Right lobe of liver (tissue), 6 donors: ENCODE measurements at regions not wholly inside any gene's neighbourhood (a gene's known extent, or its start where the extent isn't known, plus 50 kb on each side); places are given as distances from the start of the nearest gene placed in this dataset.
"Not testable (repeated sequence)": the region's sequence is repeated elsewhere in the genome, so short reads cannot be mapped to it uniquely, and the experiment has no call there.

ENCODE experiments used
- ATAC-seq, 4 donors: fragments of 200-7000 bp; cut with Tn5 transposase; one replicate each; pipeline ENCODE4 v1.9.1; 2020; ENCODE audit warnings: mild to moderate bottlenecking in 4 of 4, moderate library complexity in 4 of 4
- DNase-seq, 3 donors: peaks; one replicate each; pipeline ENCODE4 v3.0.0-alpha.2; 2020
- H3K27ac ChIP-seq, 3 donors: fragments of 200-600 bp; one replicate each; pipeline ENCODE4 v1.8.0; 2022
- H3K27me3 ChIP-seq, 2 donors: fragments of 200-600 bp; one replicate each; pipeline ENCODE4 v1.8.0; 2022
- H3K36me3 ChIP-seq, 4 donors: fragments of 200-600 bp; sonication (generic) in 1 of 4; one replicate each; pipeline versions ENCODE4 v1.5.1 to v1.8.0; 2017 to 2022; ENCODE audit warnings: control low read depth in 1 of 4
- H3K4me1 ChIP-seq, 4 donors: fragments of 200-600 bp; sonication (generic) in 1 of 4; one replicate each; pipeline versions ENCODE4 v1.5.1 to v1.8.0; 2017 to 2022; ENCODE audit warnings: control low read depth in 1 of 4
- H3K4me3 ChIP-seq, 3 donors: fragments of 200-600 bp; one replicate each; pipeline ENCODE4 v1.8.0; 2022
- H3K9me3 ChIP-seq, 4 donors: fragments of 200-600 bp; sonication (generic) in 1 of 4; one replicate each; pipeline versions ENCODE4 v1.5.1 to v1.8.0; 2017 to 2022; ENCODE audit warnings: control low read depth in 1 of 4
- CTCF ChIP-seq, 4 donors: fragments of 200-600 bp in 3 of 4; fragments of 450-650 bp in 1 of 4; IDR thresholded peaks; one replicate each; pipeline versions ENCODE4 v1.5.1 to v1.8.0; 2016 to 2022; ENCODE audit warnings: antibody characterized with exemption in 4 of 4, mild to moderate bottlenecking in 2 of 4
- POLR2A ChIP-seq: fragments of 450-650 bp; IDR thresholded peaks from one replicate; pipeline ENCODE4 v1.6.1; 2017; ENCODE audit warnings: antibody characterized with exemption, mild to moderate bottlenecking
- WGBS: methylation state at CpG from one replicate; pipeline ENCODE4 v1.1.6; 2018; ENCODE audit warnings: low coverage, low lambda C conversion rate; ENCODE audit not compliant: insufficient coverage; ENCODE audit errors: missing lambda C conversion rate; 5-methylcytosine and 5-hydroxymethylcytosine counted together
- intact Hi-C, 2 donors: fragments of 100-400 bp; cut with DNase I; formaldehyde crosslinking; loops; one replicate each; pipeline versions ENCODE4 v1.11.2 to v1.14.1; 2022
- donor health status: DM: no; HTN: yes; CAD: no.
- donor health status: DM: no; HTN: no; CAD: no.
- donor health status: DM: no; HTN: no; CAD: no.
- donor health status: DM: no; HTN: yes; CAD: no.
- donor health status: DM: no; HTN: yes; CAD: no.

- peaks cover 0 to 10% (median under 1%) of the 10 kb centered on the region in 4 donors for H3K4me1 ChIP-seq
- no peak for TF ChIP-seq POLR2A
- no peak for TF ChIP-seq CTCF (IDR thresholded peaks at IDR 0.05)
- H3K27ac ChIP-seq = no peak overlapping the region
- intact Hi-C loops = no loop called here
- no peaks in the 10 kb centered on the region for H3K27me3 ChIP-seq
- H3K4me3 ChIP-seq = no peak overlapping the region
- 83% methylated on average over 3 of the region's 3 CpGs for WGBS
- ATAC-seq = no peak
- peaks cover 0 to 3% (median 0%) of the 10 kb centered on the region in 4 donors for H3K36me3 ChIP-seq
- H3K9me3 ChIP-seq = no peaks in the 10 kb centered on the region
- no peak for DNase-seq
These were observed 496.7 kb downstream of the UTRN start for GRCh38 chr6:144781836-144782235.

- intact Hi-C loops = no loop called here
- TF ChIP-seq POLR2A = no peak
- TF ChIP-seq CTCF (IDR thresholded peaks at IDR 0.05) = no peak
- Histone ChIP-seq H3K36me3 (peaks cover 0 to 3% (median 0%) of the 10 kb centered on the region in 4 donors), H3K27me3 (no peaks in the 10 kb centered on the region), H3K4me1 (peaks cover 0 to 2% (median 0%) of the 10 kb centered on the region in 4 donors), H3K27ac (no peak overlapping the region), H3K4me3 (no peak overlapping the region), H3K9me3 (no peaks in the 10 kb centered on the region)
- no peak for ATAC-seq
- 85% methylated on average over 4 of the region's 6 CpGs for WGBS
- DNase-seq = no peak
These were observed 497.5 kb downstream of the UTRN start for GRCh38 chr6:144782634-144783033.

GRCh38 chr6:144785056-144785455, 499.9 kb downstream of the UTRN start:
- 94% methylated on average over 3 of the region's 3 CpGs for WGBS
- intact Hi-C loops = no loop called here
- H3K27me3 ChIP-seq = no peaks in the 10 kb centered on the region
- TF ChIP-seq CTCF (IDR thresholded peaks at IDR 0.05) (no peak), POLR2A (no peak)
- DNase-seq (no peak), ATAC-seq (no peak)
- H3K9me3 ChIP-seq = no peaks in the 10 kb centered on the region
- no peak overlapping the region for H3K4me3 ChIP-seq
- H3K4me1 ChIP-seq = no peaks in the 10 kb centered on the region
- H3K27ac ChIP-seq = no peak overlapping the region
- peaks cover 0 to 3% (median 0%) of the 10 kb centered on the region in 4 donors for H3K36me3 ChIP-seq

- no peaks in the 10 kb centered on the region for H3K27me3 ChIP-seq
- WGBS = 89% methylated on average over 2 of the region's 2 CpGs
- H3K9me3 ChIP-seq = no peaks in the 10 kb centered on the region
- H3K36me3 ChIP-seq = peaks cover 0 to 3% (median 0%) of the 10 kb centered on the region in 4 donors
- TF ChIP-seq POLR2A = no peak
- TF ChIP-seq CTCF (IDR thresholded peaks at IDR 0.05) = no peak
- DNase-seq (no peak), ATAC-seq (no peak)
- no peaks in the 10 kb centered on the region for H3K4me1 ChIP-seq
- H3K27ac ChIP-seq = no peak overlapping the region
- H3K4me3 ChIP-seq = no peak overlapping the region
- intact Hi-C loops = no loop called here
These were observed 501.7 kb downstream of the UTRN start for GRCh38 chr6:144786825-144787224.

GRCh38 chr6:144793744-144794143, 508.6 kb downstream of the UTRN start:
- TF ChIP-seq POLR2A (no peak), CTCF (IDR thresholded peaks at IDR 0.05) (no peak)
- DNase-seq (no peak), ATAC-seq (no peak)
- no peaks in the 10 kb centered on the region for H3K4me1 ChIP-seq
- H3K9me3 ChIP-seq = no peaks in the 10 kb centered on the region
- 85% methylated on average over 2 of the region's 4 CpGs for WGBS
- intact Hi-C loops = no loop called here
- H3K27ac ChIP-seq = no peak overlapping the region
- H3K36me3 ChIP-seq = peaks cover 0 to 17% (median 5%) of the 10 kb centered on the region in 4 donors
- no peak overlapping the region for H3K4me3 ChIP-seq
- no peaks in the 10 kb centered on the region for H3K27me3 ChIP-seq

- H3K27me3 ChIP-seq, H3K9me3 ChIP-seq, H3K27ac ChIP-seq, DNase-seq, H3K4me3 ChIP-seq, intact Hi-C loops, ATAC-seq, H3K4me1 ChIP-seq: not testable (repeated sequence)
- 97% methylated on average over 2 of the region's 2 CpGs for WGBS
- peaks cover 0 to 17% (median 5%) of the 10 kb centered on the region in 4 donors for H3K36me3 ChIP-seq
These were observed 509.9 kb downstream of the UTRN start for GRCh38 chr6:144795022-144795421.
